DMS53 treated with DMSO at 0.1 percent for 48 hours (cell line): ENCODE measurements at regions not wholly inside any gene's neighbourhood (a gene's known extent, or its start where the extent isn't known, plus 50 kb on each side); places are given as distances from the start of the nearest gene placed in this dataset.

ENCODE experiments used
- DNase-seq: peaks from one replicate; lab custom pipeline; 2025; ENCODE audit not compliant: unreplicated experiment; lab: John Stamatoyannopoulos, UW

DNA sequence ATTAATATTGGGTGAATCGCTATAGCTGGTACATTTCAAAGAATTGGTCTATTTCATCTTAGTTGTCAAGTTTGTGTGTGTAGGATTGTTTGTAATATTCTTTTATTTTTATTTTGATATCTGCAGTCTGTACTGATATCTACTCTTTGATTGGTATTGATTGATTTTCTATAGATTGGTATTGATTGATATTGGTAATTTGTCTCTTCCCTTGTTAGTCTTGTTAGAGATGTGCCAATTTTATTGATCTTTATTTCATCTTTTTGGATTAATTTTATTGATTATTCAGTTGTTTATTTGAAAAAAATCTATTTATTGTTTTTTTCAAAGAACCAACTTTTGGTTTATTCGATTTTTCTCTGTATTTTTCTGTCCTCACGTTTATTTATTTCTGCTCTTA lies 61.4 kb downstream of the TM2D3 start:
- DNase-seq = no peak

DNA sequence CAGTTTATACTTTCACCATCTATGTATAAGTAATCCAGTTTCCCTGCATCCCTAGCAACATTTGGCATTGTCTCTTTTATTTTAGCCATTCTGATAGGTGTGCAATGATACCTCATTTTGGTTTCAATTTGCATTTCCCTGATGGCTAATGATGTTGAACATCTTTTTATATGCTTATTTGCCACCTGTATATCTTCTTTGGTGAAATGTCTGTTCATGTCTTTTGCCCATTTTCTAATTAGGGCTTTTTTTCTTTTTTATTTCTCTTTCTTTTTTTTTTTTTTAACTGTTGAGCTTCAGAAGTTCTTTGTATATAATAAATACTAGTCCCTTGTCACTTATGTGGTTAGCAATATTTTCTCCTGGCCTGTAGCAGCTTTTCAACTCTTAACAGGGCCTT lies 68.9 kb downstream of the TM2D3 start:
- DNase-seq = no peak

DNA sequence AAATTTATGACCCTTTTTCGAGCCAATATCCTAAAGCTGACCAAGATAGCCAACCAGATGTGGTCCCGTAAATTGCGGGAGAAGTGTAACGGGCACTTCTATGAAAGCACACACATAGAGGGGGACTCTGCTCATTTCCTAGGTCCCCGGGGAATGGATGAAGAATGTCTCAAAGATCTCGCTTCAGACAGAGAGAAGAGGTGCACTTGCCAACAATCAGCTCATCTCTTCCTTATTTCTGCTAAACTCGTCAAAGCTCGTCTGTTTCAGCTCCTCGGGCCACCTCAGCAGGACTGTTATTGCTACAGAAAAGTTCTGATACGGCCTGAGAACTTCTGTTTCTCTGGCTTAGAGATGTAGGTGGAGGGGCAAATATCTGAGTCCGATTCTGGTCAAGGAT lies 71.8 kb downstream of the TM2D3 start:
- no peak for DNase-seq

GRCh38 chr15:101579631-101580163 lies 72.5 kb downstream of the TM2D3 start:
- DNase-seq = no peak

- DNase-seq = peak; percentile 57
Measured at GRCh38 chr15:101578443-101578894, 73.7 kb downstream of the TM2D3 start.

DNA sequence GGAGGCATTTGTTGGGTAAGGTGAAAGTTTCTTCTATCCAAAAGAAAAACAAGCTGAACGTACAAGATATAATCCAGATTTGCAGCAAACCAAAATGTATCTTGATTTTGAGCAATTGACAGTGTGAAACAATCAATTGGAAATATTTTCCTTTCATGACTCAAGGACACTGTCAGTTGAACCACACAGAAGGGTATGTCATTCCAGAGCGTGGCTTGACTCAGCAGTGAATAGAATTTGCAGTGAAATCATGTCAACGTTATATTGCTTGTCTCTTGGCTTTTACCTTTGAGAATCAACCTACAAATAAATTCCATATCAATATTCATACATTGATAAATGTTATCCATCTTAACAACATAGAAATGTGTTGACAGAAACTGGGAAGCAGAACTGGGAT lies 78.2 kb downstream of the TM2D3 start:
- DNase-seq = no peak

GRCh38 chr15:101570241-101570640 lies 80.7 kb upstream of the PCSK6 start:
- DNase-seq = no peak

GRCh38 chr15:101568821-101569555 lies 79.5 kb upstream of the PCSK6 start:
- DNase-seq = no peak

DNA sequence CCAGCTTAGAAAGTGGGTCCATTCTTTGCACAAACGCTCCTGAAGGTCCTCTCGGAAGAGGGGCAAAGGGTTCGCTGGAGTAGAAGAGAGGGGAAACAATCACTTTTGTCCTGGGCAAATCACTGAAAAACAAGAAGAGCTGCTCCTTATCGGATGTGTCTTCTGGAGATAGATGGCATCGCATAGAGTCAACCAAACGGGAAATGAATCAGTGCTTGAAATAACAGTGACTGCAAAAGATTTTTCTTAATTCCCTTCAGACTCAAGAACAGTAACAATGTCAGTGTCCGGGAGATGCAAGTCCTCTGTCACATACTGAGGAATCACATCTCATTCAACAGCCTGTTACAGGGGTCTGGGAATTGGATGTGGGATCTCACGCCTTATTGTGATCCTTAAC lies 78.8 kb upstream of the PCSK6 start:
- no peak for DNase-seq

DNA sequence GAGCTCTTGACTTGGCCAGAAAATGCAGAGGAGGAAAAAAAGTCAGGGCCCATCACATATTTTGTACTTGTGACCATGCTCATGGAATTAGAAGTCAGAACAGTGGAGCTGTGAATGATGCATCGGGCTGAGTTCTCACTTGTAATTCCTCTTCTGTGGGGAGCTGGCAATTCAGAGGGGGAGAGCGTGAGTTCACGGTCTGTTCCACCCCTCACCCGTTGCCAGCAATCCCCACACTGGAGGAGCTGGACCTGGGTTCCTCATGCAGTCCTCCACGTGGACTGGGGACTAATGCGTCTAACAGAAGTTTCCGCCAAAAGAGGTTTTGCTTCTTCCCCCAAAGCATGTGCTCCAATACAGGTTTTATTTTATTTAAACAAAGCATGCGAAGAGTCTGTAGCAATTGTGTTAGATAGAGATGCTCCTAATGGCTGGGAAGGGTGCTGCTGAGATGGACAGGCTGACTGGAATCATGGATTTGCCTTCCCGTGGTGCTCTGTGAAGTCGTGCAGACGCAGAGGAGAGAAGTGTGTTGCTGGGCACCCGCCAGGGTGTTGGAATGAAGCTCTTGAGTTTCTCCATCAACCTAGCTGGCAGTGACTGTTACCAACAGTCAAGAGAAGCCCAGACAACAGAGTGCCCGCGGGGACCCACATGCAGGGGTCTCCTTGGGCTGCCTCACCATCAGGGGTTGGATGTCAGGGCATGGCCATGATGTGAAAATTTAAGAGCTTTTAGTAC lies 77.4 kb upstream of the PCSK6 start:
- no peak for DNase-seq

GRCh38 chr15:101565377-101565776 lies 75.9 kb upstream of the PCSK6 start:
- DNase-seq = no peak

GRCh38 chr15:101563176-101563796 lies 73.8 kb upstream of the PCSK6 start:
- DNase-seq = no peak

DNA sequence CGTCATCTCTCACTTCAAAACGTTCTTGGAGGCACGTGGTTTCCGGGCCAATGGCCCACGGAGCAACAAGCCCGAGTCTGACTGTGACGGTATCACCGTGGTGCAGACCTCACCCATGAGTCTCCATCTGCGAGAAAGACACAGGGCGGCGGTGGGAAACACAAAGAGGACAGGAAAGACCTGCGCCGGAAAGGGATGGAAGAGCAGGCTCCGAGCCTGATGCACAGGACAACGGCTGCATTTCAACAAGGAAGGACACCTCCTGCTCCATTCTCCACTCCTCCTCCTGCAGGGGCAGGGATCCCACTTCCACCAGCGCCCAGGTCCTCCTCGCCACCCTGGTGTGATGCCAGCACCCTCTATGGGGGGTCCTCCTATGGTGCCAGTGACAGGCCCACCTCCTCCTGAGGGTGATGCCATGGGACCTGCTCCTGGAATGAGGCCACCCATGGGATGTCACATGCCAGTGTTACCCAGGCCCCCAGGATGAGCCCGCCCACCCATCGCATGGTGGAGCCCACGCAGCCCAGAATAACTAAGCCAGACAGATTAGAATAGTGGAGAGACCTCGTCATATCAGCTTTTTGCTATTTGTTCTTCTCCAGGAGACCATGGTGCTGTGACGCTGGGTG lies 73.0 kb upstream of the PCSK6 start:
- no peak for DNase-seq

DNA sequence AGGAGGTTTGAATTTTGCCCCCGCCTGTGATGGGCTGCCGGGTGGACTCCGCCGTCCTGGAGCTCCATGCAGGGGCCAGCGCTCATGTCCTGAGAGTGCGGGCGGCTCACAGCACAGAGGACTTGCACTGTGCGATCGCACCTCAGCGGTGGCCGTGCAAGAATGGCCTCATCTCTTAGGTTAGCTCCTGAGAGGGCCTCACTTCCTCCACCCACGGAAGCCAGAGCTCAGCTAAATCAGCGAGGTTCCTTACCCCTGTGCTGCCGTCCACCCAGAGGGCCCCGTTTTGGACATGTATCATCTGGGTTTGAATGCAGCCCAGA lies 72.0 kb upstream of the PCSK6 start:
- DNase-seq = no peak

DNA sequence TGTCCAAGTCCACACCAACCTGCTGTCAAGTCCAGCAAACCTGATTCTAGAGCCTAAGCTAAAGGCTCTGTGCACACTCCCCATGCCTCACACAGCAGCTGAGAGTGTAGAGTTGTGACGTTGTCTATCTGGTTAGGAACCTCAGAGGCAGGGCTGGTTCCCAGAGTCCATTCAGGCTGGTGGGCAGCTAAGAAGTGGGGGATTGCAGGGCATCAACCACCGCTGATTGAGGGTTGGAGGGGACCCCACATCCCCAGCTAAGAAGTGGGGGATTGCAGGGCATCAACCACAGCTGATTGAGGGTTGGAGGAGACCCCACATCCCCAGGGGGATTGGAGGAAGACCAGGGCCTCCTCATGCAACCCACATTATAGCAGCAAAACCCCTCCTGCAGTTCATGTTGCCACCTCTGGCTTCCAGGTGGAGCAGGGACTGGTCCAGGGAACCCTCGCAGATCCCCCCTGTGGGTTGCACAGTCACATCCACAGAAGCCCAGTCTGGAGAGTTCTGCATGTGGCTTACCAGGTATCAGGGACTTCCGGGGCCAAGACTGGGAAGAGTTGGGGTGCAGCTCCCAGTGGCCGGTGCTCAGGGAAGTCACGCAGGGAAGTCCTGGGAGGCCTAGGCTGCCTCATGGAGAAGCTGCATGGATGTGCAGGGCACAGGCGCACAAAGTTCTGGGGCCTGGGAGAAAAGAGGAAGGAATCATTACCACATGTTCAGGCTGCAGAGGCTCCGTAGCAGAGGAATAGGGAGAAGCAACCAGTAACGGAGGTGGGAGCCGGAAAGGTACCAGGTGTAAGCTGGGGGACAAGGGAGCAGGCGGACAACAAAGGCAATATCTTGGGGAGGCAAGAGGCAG lies 71.4 kb upstream of the PCSK6 start:
- no peak for DNase-seq

DNA sequence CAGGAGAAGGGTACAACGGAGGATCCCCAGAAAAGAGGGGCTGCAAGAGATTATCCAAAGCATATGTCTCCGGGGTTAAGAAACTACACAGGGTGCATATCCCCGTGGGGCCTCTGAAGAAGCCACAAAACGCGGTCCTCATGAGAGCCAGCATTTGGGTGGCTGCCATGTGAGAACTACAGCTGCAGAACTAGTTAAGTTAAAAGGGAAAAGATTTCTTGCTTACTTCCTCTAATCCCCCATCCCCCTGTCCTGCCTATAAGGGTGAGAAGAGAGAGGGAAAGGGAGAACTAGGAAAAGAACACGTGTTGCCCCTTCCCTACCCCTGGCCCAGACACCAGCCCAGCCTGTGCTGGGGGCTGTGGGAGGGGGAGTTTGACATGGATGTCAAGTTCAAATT lies 70.4 kb upstream of the PCSK6 start:
- no peak for DNase-seq

GRCh38 chr15:101558221-101558941 lies 68.9 kb upstream of the PCSK6 start:
- no peak for DNase-seq

GRCh38 chr15:101556273-101556672 lies 66.8 kb upstream of the PCSK6 start:
- no peak for DNase-seq

GRCh38 chr15:101554115-101554915 lies 64.8 kb upstream of the PCSK6 start:
- no peak for DNase-seq
